ENCODE measurements at regions not wholly inside any gene's neighbourhood (a gene's known extent, or its start where the extent isn't known, plus 50 kb on each side); places are given as distances from the start of the nearest gene placed in this dataset.

- H3K9me3 ChIP-seq = no peaks in the 10 kb centered on the region
- in situ Hi-C loops (cut with MboI; ENCODE audit: low sequenced_read_pairs) = no loop called here
- DNase-seq (ENCODE audit: low spot score in 2 of 2) = no peak
- no peak overlapping the region for H3K4me3 ChIP-seq
- peaks cover 5% of the 10 kb centered on the region for H3K27me3 ChIP-seq (ENCODE audit: low read depth)
- H3K36me3 ChIP-seq (replicated peaks) = no peaks in the 10 kb centered on the region
- no peaks in the 10 kb centered on the region for H3K4me1 ChIP-seq
These were observed 50.5 kb upstream of the PRDM1 start for GRCh38 chr6:106035655-106036054.

- Histone ChIP-seq H3K27me3 (ENCODE audit: low read depth) (no peaks in the 10 kb centered on the region; the same call in 1 of the 2 replicates), H3K4me1 (no peaks in the 10 kb centered on the region), H3K36me3 (replicated peaks) (no peaks in the 10 kb centered on the region), H3K4me3 (no peak overlapping the region), H3K9me3 (no peaks in the 10 kb centered on the region)
- in situ Hi-C loops (cut with MboI; ENCODE audit: low sequenced_read_pairs) = no loop called here
- no peak for DNase-seq (ENCODE audit: low spot score in 2 of 2)
These were observed 52.3 kb upstream of the PRDM1 start for GRCh38 chr6:106033806-106034205.

GRCh38 chr6:106027758-106028157 is 58.4 kb upstream of the PRDM1 start:
- Histone ChIP-seq H3K36me3 (replicated peaks) (no peaks in the 10 kb centered on the region), H3K27me3 (ENCODE audit: low read depth) (peaks cover 19% of the 10 kb centered on the region), H3K9me3 (no peaks in the 10 kb centered on the region; the same call in 1 of the 2 replicates), H3K4me1 (no peaks in the 10 kb centered on the region), H3K4me3 (no peak overlapping the region)
- in situ Hi-C loops (cut with MboI; ENCODE audit: low sequenced_read_pairs) = no loop called here
- no peak for DNase-seq (ENCODE audit: low spot score in 2 of 2)

- in situ Hi-C loops (cut with MboI; ENCODE audit: low sequenced_read_pairs) = no loop called here
- no peaks in the 10 kb centered on the region for H3K36me3 ChIP-seq (replicated peaks)
- H3K9me3 ChIP-seq = no peaks in the 10 kb centered on the region; the same call in 1 of the 2 replicates
- H3K27me3 ChIP-seq (ENCODE audit: low read depth) = peaks cover 19% of the 10 kb centered on the region
- H3K4me1 ChIP-seq = no peaks in the 10 kb centered on the region
- no peak overlapping the region for H3K4me3 ChIP-seq
- DNase-seq (ENCODE audit: low spot score in 2 of 2) = no peak
These were observed 59.1 kb upstream of the PRDM1 start for GRCh38 chr6:106026748-106027715.

- H3K9me3 ChIP-seq = no peaks in the 10 kb centered on the region; the same call in 1 of the 2 replicates
- in situ Hi-C loops (cut with MboI; ENCODE audit: low sequenced_read_pairs) = no loop called here
- no peaks in the 10 kb centered on the region for H3K36me3 ChIP-seq (replicated peaks)
- H3K4me1 ChIP-seq = no peaks in the 10 kb centered on the region
- H3K4me3 ChIP-seq = no peak overlapping the region
- no peak for DNase-seq (ENCODE audit: low spot score in 2 of 2)
- peaks cover 19% of the 10 kb centered on the region for H3K27me3 ChIP-seq (ENCODE audit: low read depth)
These were observed 60.5 kb upstream of the PRDM1 start for GRCh38 chr6:106025655-106026054.

- DNase-seq (ENCODE audit: low spot score in 2 of 2) = no peak
- Histone ChIP-seq H3K36me3 (replicated peaks) (no peaks in the 10 kb centered on the region), H3K4me1 (no peaks in the 10 kb centered on the region), H3K27me3 (ENCODE audit: low read depth) (peaks cover 23% of the 10 kb centered on the region), H3K4me3 (no peak overlapping the region), H3K9me3 (no peaks in the 10 kb centered on the region; the same call in 1 of the 2 replicates)
- in situ Hi-C loops (cut with MboI; ENCODE audit: low sequenced_read_pairs) = no loop called here
These were observed 63.3 kb upstream of the PRDM1 start for GRCh38 chr6:106022801-106023200.

GRCh38 chr6:106017454-106017853 is 68.7 kb upstream of the PRDM1 start:
- H3K9me3 ChIP-seq = no peaks in the 10 kb centered on the region
- peaks cover 33% of the 10 kb centered on the region for H3K27me3 ChIP-seq (ENCODE audit: low read depth)
- H3K36me3 ChIP-seq (replicated peaks) = no peaks in the 10 kb centered on the region
- peaks cover 15% of the 10 kb centered on the region for H3K4me1 ChIP-seq
- in situ Hi-C loops (cut with MboI; ENCODE audit: low sequenced_read_pairs) = no loop called here
- H3K4me3 ChIP-seq = no peak overlapping the region
- DNase-seq (ENCODE audit: low spot score in 2 of 2) = no peak

GRCh38 chr6:106014955-106015354 is 71.2 kb upstream of the PRDM1 start:
- H3K4me1 ChIP-seq = peaks cover 15% of the 10 kb centered on the region
- peak; percentile 55 to 82 for DNase-seq (ENCODE audit: low spot score in 2 of 2)
- H3K27me3 ChIP-seq (ENCODE audit: low read depth) = peaks cover 35% of the 10 kb centered on the region
- in situ Hi-C loops (cut with MboI; ENCODE audit: low sequenced_read_pairs) = no loop called here
- no peaks in the 10 kb centered on the region for H3K36me3 ChIP-seq (replicated peaks)
- H3K9me3 ChIP-seq = no peaks in the 10 kb centered on the region
- H3K4me3 ChIP-seq = no peak overlapping the region

- Histone ChIP-seq H3K4me1 (peaks cover 15% of the 10 kb centered on the region), H3K9me3 (no peaks in the 10 kb centered on the region), H3K27me3 (ENCODE audit: low read depth) (peaks cover 43% of the 10 kb centered on the region), H3K36me3 (replicated peaks) (no peaks in the 10 kb centered on the region), H3K4me3 (no peak overlapping the region)
- no peak for DNase-seq (ENCODE audit: low spot score in 2 of 2)
- in situ Hi-C loops (cut with MboI; ENCODE audit: low sequenced_read_pairs) = no loop called here
These were observed 74.7 kb upstream of the PRDM1 start for GRCh38 chr6:106011476-106011875.

- in situ Hi-C loops (cut with MboI; ENCODE audit: low sequenced_read_pairs) = no loop called here
- Histone ChIP-seq H3K36me3 (replicated peaks) (no peaks in the 10 kb centered on the region), H3K27me3 (ENCODE audit: low read depth) (peaks cover 54% of the 10 kb centered on the region), H3K4me3 (no peak overlapping the region), H3K4me1 (peaks cover 22% of the 10 kb centered on the region), H3K9me3 (no peaks in the 10 kb centered on the region)
- DNase-seq (ENCODE audit: low spot score in 2 of 2) = no peak
These were observed 80.2 kb upstream of the PRDM1 start for GRCh38 chr6:106005954-106006353.

- Histone ChIP-seq H3K4me1 (peaks cover 22% of the 10 kb centered on the region), H3K36me3 (replicated peaks) (no peaks in the 10 kb centered on the region), H3K4me3 (no peak overlapping the region), H3K9me3 (no peaks in the 10 kb centered on the region), H3K27me3 (ENCODE audit: low read depth) (peaks cover 59% of the 10 kb centered on the region)
- in situ Hi-C loops (cut with MboI; ENCODE audit: low sequenced_read_pairs) = no loop called here
- peak; percentile 49 to 97 for DNase-seq (ENCODE audit: low spot score in 2 of 2)
These were observed 81.1 kb upstream of the PRDM1 start for GRCh38 chr6:106005013-106005412.

- no peaks in the 10 kb centered on the region for H3K36me3 ChIP-seq (replicated peaks)
- H3K4me1 ChIP-seq = peaks cover 22% of the 10 kb centered on the region
- no peak overlapping the region for H3K4me3 ChIP-seq
- in situ Hi-C loops (cut with MboI; ENCODE audit: low sequenced_read_pairs) = no loop called here
- H3K9me3 ChIP-seq = no peaks in the 10 kb centered on the region
- no peak for DNase-seq (ENCODE audit: low spot score in 2 of 2)
- peaks cover 47% of the 10 kb centered on the region for H3K27me3 ChIP-seq (ENCODE audit: low read depth)
These were observed 82.7 kb upstream of the PRDM1 start for GRCh38 chr6:106003268-106003987.

- Histone ChIP-seq H3K27me3 (ENCODE audit: low read depth) (peaks cover 55% of the 10 kb centered on the region), H3K4me1 (peaks cover 22% of the 10 kb centered on the region), H3K4me3 (no peak overlapping the region), H3K9me3 (no peaks in the 10 kb centered on the region), H3K36me3 (replicated peaks) (no peaks in the 10 kb centered on the region)
- no peak for DNase-seq (ENCODE audit: low spot score in 2 of 2)
- in situ Hi-C loops (cut with MboI; ENCODE audit: low sequenced_read_pairs) = no loop called here
These were observed 84.1 kb upstream of the PRDM1 start for GRCh38 chr6:106002005-106002404.

GRCh38 chr6:106000935-106001334 is 85.2 kb upstream of the PRDM1 start:
- DNase-seq (ENCODE audit: low spot score in 2 of 2) = no peak
- Histone ChIP-seq H3K27me3 (ENCODE audit: low read depth) (peaks cover 62% of the 10 kb centered on the region), H3K4me3 (no peak overlapping the region), H3K36me3 (replicated peaks) (no peaks in the 10 kb centered on the region), H3K4me1 (peaks cover 22% of the 10 kb centered on the region), H3K9me3 (no peaks in the 10 kb centered on the region)
- in situ Hi-C loops (cut with MboI; ENCODE audit: low sequenced_read_pairs) = no loop called here

Measured in HAP-1 (cell line).